Upper lobe of left lung (tissue), 6 donors: ENCODE measurements at regions not wholly inside any gene's neighbourhood (a gene's known extent, or its start where the extent isn't known, plus 50 kb on each side); places are given as distances from the start of the nearest gene placed in this dataset.

ENCODE experiments used
- ATAC-seq, 2 donors: fragments of 200-7000 bp; cut with Tn5 transposase; one replicate each; pipeline ENCODE4 v1.9.1; 2022; ENCODE audit warnings: mild to moderate bottlenecking in 2 of 2, moderate library complexity in 2 of 2; ENCODE audit not compliant: low FRiP score in 2 of 2
- DNase-seq, 2 donors: peaks; one replicate each; pipeline ENCODE4 v3.0.0-alpha.2; 2019 to 2020
- H3K27ac ChIP-seq, 4 donors: fragments of 200-600 bp; sonication (generic); one replicate each; pipeline ENCODE4 v1.5.1; 2016 to 2019
- H3K27me3 ChIP-seq, 4 donors: fragments of 200-600 bp; sonication (generic); one replicate each; pipeline ENCODE4 v1.5.1; 2017 to 2019
- H3K36me3 ChIP-seq, 4 donors: fragments of 200-600 bp; sonication (generic); one replicate each; pipeline ENCODE4 v1.5.1; 2016 to 2019
- H3K4me1 ChIP-seq, 4 donors: fragments of 200-600 bp; sonication (generic); one replicate each; pipeline ENCODE4 v1.5.1; 2018 to 2019
- H3K4me3 ChIP-seq, 4 donors: fragments of 200-600 bp; sonication (generic); one replicate each; pipeline ENCODE4 v1.5.1; 2017 to 2019; ENCODE audit warnings: mild to moderate bottlenecking in 2 of 4, moderate library complexity in 1 of 4
- H3K9me3 ChIP-seq, 4 donors: fragments of 200-600 bp; sonication (generic); one replicate each; pipeline ENCODE4 v1.5.1; 2018 to 2019
- EP300 ChIP-seq, 4 donors: sonication (generic); formaldehyde crosslinking; IDR thresholded peaks; one replicate each; pipeline ENCODE4 v1.5.1; 2017; ENCODE audit warnings: antibody characterized with exemption in 4 of 4, control low read depth in 2 of 4
- POLR2A ChIP-seq, 4 donors: fragments of 450-650 bp; IDR thresholded peaks; one replicate each; pipeline ENCODE4 v1.5.1; 2016 to 2017; ENCODE audit warnings: antibody characterized with exemption in 4 of 4, mild to moderate bottlenecking in 2 of 4
- POLR2AphosphoS5 ChIP-seq, 2 donors: sonication (generic); formaldehyde crosslinking; IDR thresholded peaks; one replicate each; pipeline ENCODE4 v1.5.1; 2017; ENCODE audit warnings: antibody characterized with exemption in 2 of 2
- WGBS, 2 donors: methylation state at CpG; one replicate each; pipeline ENCODE4 v1.1.5; 2017 to 2018; 5-methylcytosine and 5-hydroxymethylcytosine counted together
- TF ChIP-seq, protein P1 (sequence below), 6 experiments: fragments of 450-650 bp in 4 of 6; fragments of 200-600 bp in 2 of 6; sonication (generic) in 2 of 6; IDR thresholded peaks; one replicate each; pipeline ENCODE4 v1.5.1; 2016 to 2019; ENCODE audit warnings: antibody characterized with exemption in 6 of 6
- donor health status: DM: no; HTN: no; CAD: no; lungs with moderate emphysema.
- donor health status: DM: no; HTN: yes; CAD: no; lungs with severe emphysema.

DNA sequence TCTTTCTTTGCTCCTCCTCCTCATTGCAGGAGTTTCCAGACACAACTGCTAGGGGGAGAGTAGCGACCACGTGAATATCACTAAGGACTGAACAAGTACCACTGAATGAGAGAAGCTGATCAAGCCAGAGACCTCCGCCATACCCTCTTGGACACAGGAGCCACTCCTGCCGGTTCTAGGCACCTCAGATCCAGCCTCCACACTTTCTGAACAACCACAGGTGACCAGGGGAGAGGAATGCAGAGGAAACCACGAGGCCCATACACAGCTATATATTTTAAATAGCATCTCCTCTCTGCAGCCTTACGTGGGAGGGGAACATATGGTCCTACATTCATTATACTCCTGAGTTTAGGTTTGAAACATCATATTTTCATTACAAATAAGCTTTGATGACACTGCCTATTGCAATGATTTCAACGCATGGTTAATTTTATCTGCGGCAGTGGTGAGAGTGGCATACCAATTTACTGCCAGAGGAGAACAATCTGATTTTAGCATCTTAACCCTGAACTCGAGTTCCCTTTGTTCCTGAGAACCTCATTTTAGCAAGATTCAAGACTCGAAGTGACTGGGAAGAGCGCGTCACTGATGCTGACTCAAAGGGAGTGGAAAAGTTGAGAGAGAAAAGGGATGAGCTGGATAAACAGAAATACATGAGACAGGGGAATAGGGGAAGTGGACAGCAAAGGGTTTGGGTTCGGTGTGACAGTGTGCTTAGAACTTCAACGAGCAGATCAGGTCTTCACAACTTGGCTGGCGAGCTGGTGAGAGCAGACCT lies 231.7 kb upstream of the PPARGC1A start:
- Histone ChIP-seq H3K9me3 (no peaks in the 10 kb centered on the region), H3K27ac (no peak overlapping the region), H3K4me1 (no peaks in the 10 kb centered on the region), H3K27me3 (no peaks in the 10 kb centered on the region), H3K4me3 (no peak overlapping the region), H3K36me3 (no peaks in the 10 kb centered on the region)
- 75 to 78% methylated on average over 15 of the region's 15 CpGs for WGBS, 2 donors
- ATAC-seq (no peak), DNase-seq (no peak)
- TF ChIP-seq EP300 (IDR thresholded peaks at IDR 0.05) (no peak), POLR2AphosphoS5 (IDR thresholded peaks at IDR 0.05) (no peak), POLR2A (IDR thresholded peaks at IDR 0.05) (no peak)
- TF ChIP-seq, protein P1, sequence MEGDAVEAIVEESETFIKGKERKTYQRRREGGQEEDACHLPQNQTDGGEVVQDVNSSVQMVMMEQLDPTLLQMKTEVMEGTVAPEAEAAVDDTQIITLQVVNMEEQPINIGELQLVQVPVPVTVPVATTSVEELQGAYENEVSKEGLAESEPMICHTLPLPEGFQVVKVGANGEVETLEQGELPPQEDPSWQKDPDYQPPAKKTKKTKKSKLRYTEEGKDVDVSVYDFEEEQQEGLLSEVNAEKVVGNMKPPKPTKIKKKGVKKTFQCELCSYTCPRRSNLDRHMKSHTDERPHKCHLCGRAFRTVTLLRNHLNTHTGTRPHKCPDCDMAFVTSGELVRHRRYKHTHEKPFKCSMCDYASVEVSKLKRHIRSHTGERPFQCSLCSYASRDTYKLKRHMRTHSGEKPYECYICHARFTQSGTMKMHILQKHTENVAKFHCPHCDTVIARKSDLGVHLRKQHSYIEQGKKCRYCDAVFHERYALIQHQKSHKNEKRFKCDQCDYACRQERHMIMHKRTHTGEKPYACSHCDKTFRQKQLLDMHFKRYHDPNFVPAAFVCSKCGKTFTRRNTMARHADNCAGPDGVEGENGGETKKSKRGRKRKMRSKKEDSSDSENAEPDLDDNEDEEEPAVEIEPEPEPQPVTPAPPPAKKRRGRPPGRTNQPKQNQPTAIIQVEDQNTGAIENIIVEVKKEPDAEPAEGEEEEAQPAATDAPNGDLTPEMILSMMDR (IDR thresholded peaks at IDR 0.05), result no peak

DNA sequence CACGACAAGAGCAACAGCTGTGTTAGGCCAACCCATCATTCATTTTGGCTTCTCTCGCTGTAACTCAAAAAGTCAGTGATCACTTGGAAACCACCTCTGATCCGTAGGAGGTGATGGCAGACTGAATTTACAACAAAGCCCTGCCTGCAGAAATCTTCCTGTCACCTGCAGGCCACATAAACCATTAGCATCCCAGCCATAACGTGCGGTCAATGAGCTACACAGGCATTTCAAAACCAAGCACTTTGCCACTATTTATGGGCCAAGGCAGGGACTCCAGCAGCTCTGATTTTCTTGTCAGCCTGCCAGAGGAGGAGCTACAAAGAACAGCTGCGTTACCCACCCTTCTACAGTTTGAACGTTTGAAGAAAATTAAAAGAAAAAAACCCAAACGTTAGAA lies 228.1 kb upstream of the PPARGC1A start:
- H3K27me3 ChIP-seq, result no peaks in the 10 kb centered on the region
- H3K4me1 ChIP-seq, result no peaks in the 10 kb centered on the region
- WGBS, 2 donors, result 47 to 56% methylated on average over 8 of the region's 8 CpGs
- no peak for TF ChIP-seq POLR2A (IDR thresholded peaks at IDR 0.05)
- TF ChIP-seq POLR2AphosphoS5 (IDR thresholded peaks at IDR 0.05), result no peak
- TF ChIP-seq, protein P1 (IDR thresholded peaks at IDR 0.05), result no peak
- no peak for TF ChIP-seq EP300 (IDR thresholded peaks at IDR 0.05)
- ATAC-seq (no peak), DNase-seq (no peak)
- no peak overlapping the region for H3K27ac ChIP-seq
- H3K4me3 ChIP-seq, result no peak overlapping the region
- H3K36me3 ChIP-seq, result no peaks in the 10 kb centered on the region
- no peaks in the 10 kb centered on the region for H3K9me3 ChIP-seq

DNA sequence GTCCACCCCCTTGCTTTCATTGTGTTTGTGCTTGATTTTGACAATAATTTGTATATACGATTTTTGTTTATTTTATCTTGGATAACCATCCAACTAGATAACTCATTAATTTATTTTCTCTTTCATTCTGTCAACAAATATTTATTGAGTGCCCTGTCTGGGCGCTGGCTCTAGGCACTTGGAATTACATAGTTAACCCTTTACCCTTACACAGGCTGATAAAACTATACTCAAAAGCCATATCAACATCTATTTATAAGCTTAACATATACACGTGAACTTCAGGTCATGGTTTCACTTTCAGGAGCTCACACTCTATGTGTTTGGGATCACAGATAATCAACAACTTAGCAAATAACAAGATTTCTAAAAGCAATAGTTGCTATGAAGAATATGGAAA lies 226.3 kb upstream of the PPARGC1A start:
- 52 to 53% methylated on average over 3 of the region's 3 CpGs for WGBS, 2 donors
- H3K27me3 ChIP-seq, result no peaks in the 10 kb centered on the region
- H3K36me3 ChIP-seq, result no peaks in the 10 kb centered on the region
- no peaks in the 10 kb centered on the region for H3K9me3 ChIP-seq
- no peaks in the 10 kb centered on the region for H3K4me1 ChIP-seq
- no peak overlapping the region for H3K27ac ChIP-seq
- TF ChIP-seq, protein P1 (IDR thresholded peaks at IDR 0.05), result no peak
- TF ChIP-seq EP300 (IDR thresholded peaks at IDR 0.05) (no peak), POLR2AphosphoS5 (IDR thresholded peaks at IDR 0.05) (no peak), POLR2A (IDR thresholded peaks at IDR 0.05) (no peak)
- H3K4me3 ChIP-seq, result no peak overlapping the region
- no peak for ATAC-seq
- DNase-seq, result no peak

DNA sequence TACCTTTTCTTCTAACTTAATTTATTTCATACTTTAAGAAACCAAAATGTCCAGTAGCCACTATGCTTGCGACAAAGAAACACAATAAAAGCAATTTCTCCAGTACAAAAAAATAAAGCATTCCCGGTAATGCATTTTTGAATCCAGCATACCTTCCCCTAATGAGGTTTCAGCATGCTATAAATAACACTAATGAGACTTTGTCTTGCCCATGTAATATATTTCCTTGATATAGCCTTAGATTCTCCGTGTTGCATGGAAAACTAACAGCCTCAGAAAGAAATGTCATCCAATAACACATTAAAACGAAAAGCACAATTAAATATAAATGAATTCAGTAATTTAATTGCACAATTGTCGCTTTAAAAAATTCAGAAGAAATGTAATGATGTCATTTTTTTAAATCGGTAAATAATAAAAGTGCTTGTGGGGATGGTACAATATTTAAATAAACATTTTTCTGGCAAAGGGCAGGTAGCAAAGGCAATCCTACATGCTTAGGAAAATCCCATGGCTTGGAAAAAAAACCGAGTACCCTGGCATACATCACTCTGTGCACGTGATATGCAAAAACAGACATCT lies 225.2 kb upstream of the PPARGC1A start:
- H3K27me3 ChIP-seq, result no peaks in the 10 kb centered on the region
- DNase-seq, result no peak
- H3K36me3 ChIP-seq, result no peaks in the 10 kb centered on the region
- WGBS, 2 donors, result 87 to 89% methylated on average over 8 of the region's 8 CpGs
- TF ChIP-seq EP300 (IDR thresholded peaks at IDR 0.05), result no peak
- TF ChIP-seq POLR2AphosphoS5 (IDR thresholded peaks at IDR 0.05), result no peak
- TF ChIP-seq POLR2A (IDR thresholded peaks at IDR 0.05), result no peak
- TF ChIP-seq, protein P1 (IDR thresholded peaks at IDR 0.05), result no peak
- no peaks in the 10 kb centered on the region for H3K4me1 ChIP-seq
- no peak overlapping the region for H3K4me3 ChIP-seq
- no peak overlapping the region for H3K27ac ChIP-seq
- no peak for ATAC-seq
- no peaks in the 10 kb centered on the region for H3K9me3 ChIP-seq

DNA sequence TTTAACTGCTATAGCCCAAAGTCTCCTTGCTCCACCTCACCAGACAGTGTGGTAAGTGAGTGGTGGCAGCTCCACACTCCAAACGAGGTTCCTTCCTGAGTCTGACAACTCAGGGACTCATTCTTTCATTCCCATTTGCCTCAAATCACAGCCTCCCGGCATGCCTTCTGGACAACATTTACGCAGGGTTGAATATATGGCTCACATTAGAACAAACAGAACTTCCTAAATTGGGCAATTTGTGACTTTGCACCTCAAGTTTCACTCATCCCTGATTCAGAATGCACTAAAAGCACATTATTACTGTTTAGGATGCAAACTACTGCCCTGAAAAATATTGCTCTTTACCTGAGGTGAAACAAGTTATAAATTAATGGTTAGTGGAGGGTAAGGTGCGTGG lies 224.6 kb upstream of the PPARGC1A start:
- DNase-seq, result no peak
- no peak overlapping the region for H3K27ac ChIP-seq
- TF ChIP-seq POLR2AphosphoS5 (IDR thresholded peaks at IDR 0.05), result no peak
- no peak for TF ChIP-seq EP300 (IDR thresholded peaks at IDR 0.05)
- TF ChIP-seq, protein P1 (IDR thresholded peaks at IDR 0.05), result no peak
- TF ChIP-seq POLR2A (IDR thresholded peaks at IDR 0.05), result no peak
- H3K27me3 ChIP-seq, result no peaks in the 10 kb centered on the region
- WGBS, 2 donors, result 75% methylated on average over 4 of the region's 4 CpGs
- no peak overlapping the region for H3K4me3 ChIP-seq
- H3K4me1 ChIP-seq, result no peaks in the 10 kb centered on the region
- no peaks in the 10 kb centered on the region for H3K9me3 ChIP-seq
- no peaks in the 10 kb centered on the region for H3K36me3 ChIP-seq
- ATAC-seq, result no peak
